COLO668 (cell line): ENCODE measurements at regions not wholly inside any gene's neighbourhood (a gene's known extent, or its start where the extent isn't known, plus 50 kb on each side); places are given as distances from the start of the nearest gene placed in this dataset.

ENCODE experiments used
- DNase-seq: peaks from one replicate; lab custom pipeline; 2025; ENCODE audit not compliant: unreplicated experiment; lab: John Stamatoyannopoulos, UW

- DNase-seq, result no peak
Measured at GRCh38 chr10:131843089-131843595, 57.7 kb upstream of the PPP2R2D start.

- no peak for DNase-seq
Measured at GRCh38 chr10:131843881-131844284, 56.9 kb upstream of the PPP2R2D start.

GRCh38 chr10:131844529-131845084 lies 56.2 kb upstream of the PPP2R2D start:
- DNase-seq, result no peak

GRCh38 chr10:131845505-131846239 lies 55.1 kb upstream of the PPP2R2D start:
- DNase-seq, result no peak

GRCh38 chr10:131846240-131847101 lies 54.3 kb upstream of the PPP2R2D start:
- DNase-seq, result peak; percentile 64

DNA sequence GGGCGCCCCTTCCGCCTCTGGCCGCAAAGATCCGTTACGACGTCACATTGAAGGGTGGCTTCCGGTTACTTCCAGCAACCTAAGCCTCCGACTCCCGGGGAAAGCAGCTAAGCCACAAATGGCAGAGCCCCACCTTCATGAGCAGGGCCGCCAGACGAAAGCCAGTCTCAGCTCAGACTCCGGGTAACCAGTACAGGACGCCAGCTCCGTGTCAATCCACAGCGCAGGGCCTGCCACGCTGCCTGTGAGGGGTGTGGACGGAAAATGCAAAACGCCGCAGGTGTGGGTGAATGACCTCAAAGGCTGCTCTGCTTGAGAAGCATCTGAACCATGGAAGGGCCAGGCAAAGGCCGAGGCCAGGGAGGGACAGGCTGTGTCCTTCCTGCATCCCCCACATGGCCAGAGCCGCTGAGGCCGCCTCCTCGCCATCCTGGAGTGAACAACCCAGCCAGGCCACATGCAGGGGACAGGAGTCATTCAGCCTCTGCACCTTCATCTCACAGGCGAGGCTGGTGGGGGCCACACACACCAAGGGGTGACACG lies 53.5 kb upstream of the PPP2R2D start:
- no peak for DNase-seq

GRCh38 chr10:131848296-131848695 lies 52.5 kb upstream of the PPP2R2D start:
- no peak for DNase-seq

DNA sequence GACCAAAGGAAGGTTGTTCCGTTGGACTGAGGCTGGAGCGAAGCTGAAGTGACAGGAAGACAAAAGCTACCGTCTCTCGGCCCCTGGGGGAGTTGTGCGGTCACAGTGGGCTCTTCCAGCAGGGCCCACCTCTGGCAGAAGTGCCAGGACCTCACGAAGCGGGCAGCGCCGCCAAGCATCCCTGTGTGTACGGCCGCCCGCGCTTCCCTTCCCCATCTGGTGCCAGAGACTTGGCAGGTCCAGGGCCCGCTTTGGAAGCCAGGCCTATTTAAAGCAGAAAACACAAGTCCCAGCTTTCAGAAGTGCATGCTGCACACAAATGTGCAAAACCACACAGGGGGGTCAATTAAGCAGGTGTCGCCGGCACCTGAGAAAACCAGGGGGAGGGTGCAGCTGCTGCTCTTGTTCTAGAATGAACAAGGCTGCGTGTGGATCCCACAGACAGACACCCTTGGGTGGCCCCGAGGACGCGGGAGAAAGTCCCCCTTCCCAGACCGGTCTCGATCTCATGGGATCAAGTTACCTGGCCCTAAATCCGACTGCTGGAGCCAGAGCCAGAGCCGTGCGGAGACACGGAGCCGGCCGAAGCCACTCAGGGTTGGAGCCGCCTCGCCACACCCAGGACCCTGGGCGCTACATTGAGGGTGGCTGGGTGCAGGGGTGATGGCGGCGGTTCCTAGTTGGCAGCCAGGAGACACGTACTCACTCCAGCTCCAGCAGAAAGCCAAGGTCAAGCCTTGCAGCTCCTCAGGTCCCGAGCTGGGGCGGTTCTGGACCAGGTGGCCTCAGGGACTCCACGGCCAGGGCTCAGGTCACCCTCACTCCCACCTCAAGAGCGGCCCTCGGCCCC lies 51.8 kb upstream of the PPP2R2D start:
- no peak for DNase-seq

GRCh38 chr10:131849591-131850382 lies 51.0 kb upstream of the PPP2R2D start:
- DNase-seq, result no peak

DNA sequence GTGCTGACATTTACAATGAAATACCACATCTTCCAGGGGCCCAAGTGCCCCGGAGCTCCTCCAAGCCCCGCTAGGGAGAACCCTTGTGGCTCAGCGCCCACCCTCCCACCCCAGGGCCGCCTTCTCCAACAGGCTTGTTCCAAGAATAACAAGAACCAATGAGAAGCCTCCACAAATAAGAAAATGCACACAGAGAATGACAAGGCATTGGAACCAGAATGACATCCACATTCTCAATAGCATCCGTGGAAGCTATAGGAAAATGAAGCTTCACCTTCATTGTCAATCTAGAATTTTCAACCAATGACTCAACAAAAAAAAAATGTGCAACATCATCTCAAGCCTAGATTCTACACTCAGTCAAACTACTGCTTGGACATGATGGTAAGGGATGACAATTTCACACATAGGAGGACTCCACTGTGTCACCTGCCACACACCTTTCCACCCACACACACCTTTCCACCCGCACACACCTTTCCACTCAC lies 50.4 kb upstream of the PPP2R2D start:
- no peak for DNase-seq
